ENCODE measurements at regions not wholly inside any gene's neighbourhood (a gene's known extent, or its start where the extent isn't known, plus 50 kb on each side); places are given as distances from the start of the nearest gene placed in this dataset.

DNA sequence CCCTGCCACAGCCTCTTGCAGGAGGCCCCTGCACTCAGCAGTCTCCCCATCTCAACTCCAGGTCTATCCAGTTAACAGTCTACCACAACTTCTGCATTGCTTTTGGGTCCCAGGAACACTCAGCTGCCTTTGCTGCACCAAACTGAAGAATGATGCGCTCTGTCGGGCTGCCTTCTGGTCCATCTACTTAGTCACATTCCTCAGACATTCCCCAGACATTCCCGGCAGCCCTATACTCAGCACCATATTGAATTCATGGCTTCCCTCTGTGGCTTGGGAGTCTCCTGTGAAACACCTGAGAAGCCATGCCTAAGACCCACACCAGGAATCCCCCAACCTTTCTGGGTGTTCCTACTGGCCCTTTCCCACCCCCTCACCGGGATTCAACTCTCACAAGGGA is 99.6 kb upstream of the COL21A1 start:
- TF ChIP-seq, protein P1, sequence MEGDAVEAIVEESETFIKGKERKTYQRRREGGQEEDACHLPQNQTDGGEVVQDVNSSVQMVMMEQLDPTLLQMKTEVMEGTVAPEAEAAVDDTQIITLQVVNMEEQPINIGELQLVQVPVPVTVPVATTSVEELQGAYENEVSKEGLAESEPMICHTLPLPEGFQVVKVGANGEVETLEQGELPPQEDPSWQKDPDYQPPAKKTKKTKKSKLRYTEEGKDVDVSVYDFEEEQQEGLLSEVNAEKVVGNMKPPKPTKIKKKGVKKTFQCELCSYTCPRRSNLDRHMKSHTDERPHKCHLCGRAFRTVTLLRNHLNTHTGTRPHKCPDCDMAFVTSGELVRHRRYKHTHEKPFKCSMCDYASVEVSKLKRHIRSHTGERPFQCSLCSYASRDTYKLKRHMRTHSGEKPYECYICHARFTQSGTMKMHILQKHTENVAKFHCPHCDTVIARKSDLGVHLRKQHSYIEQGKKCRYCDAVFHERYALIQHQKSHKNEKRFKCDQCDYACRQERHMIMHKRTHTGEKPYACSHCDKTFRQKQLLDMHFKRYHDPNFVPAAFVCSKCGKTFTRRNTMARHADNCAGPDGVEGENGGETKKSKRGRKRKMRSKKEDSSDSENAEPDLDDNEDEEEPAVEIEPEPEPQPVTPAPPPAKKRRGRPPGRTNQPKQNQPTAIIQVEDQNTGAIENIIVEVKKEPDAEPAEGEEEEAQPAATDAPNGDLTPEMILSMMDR (IDR thresholded peaks at IDR 0.05), result no peak
- TF ChIP-seq ZFX (IDR thresholded peaks at IDR 0.05; ENCODE audit: borderline replicate concordance), result no peak

Data from 22Rv1 (cell line).